ENCODE measurements at regions not wholly inside any gene's neighbourhood (a gene's known extent, or its start where the extent isn't known, plus 50 kb on each side); places are given as distances from the start of the nearest gene placed in this dataset.

DNA sequence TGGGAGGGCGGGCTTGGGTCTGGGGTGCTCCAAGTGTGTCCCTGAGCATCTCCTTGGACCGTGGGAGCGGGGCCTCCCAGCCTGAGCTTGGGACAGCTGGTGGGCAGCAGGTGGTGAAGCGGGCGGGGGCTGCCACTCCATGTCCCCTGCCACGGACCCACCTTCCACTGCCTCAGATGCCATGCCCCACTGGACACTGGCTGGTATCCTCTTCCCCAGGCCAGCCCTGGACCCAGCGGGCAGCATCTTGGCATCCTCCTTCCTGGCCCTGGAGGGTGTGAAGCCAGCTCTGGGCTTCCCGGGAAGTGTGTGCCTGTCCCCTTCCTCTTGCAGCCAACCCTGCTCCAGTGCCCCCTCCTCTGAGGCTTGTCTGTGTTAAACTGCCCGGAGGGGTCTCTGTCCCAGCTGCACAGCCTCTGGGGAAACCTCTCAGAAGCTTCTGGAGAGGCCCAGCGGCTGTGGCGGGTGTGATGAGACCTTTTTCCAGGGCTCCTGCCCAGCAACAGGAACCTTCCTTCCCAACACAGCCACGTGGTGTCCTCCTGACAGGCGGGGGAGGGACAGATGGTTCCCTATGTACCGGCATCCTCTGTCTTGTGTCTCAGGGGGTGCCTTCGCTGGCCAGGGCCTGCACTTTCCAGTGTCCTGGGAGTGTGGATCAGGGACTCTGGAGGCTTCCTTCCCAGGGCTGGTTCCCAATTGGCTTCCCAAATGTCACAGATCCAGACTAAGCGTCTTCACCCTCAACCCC lies 81.6 kb upstream of the DISP3 start:
- Histone ChIP-seq H3K27ac (no peak overlapping the region), H3K27me3 (peaks cover 0 to 7% (median 0%) of the 10 kb centered on the region in 4 donors), H3K36me3 (no peaks in the 10 kb centered on the region), H3K4me1 (no peaks in the 10 kb centered on the region), H3K9me3 (no peaks in the 10 kb centered on the region), H3K4me3 (no peak overlapping the region)
- WGBS, 2 donors: 50 to 64% methylated on average over 5 to 16 of the region's 16 CpGs
- ATAC-seq (ENCODE audit: low FRiP score in 2 of 2) (peak; percentile 7), DNase-seq (no peak)
- TF ChIP-seq POLR2A (IDR thresholded peaks at IDR 0.05): no peak

GRCh38 chr1:11399250-11399649 lies 79.7 kb upstream of the DISP3 start:
- H3K9me3 ChIP-seq: no peaks in the 10 kb centered on the region
- H3K27me3 ChIP-seq: peaks cover 0 to 7% (median 0%) of the 10 kb centered on the region in 4 donors
- DNase-seq: no peak
- H3K4me1 ChIP-seq: no peaks in the 10 kb centered on the region
- H3K4me3 ChIP-seq: no peak overlapping the region
- WGBS, 2 donors: 83 to 90% methylated on average over 6 of the region's 6 CpGs
- no peak for TF ChIP-seq POLR2A (IDR thresholded peaks at IDR 0.05)
- TF ChIP-seq, protein P1, sequence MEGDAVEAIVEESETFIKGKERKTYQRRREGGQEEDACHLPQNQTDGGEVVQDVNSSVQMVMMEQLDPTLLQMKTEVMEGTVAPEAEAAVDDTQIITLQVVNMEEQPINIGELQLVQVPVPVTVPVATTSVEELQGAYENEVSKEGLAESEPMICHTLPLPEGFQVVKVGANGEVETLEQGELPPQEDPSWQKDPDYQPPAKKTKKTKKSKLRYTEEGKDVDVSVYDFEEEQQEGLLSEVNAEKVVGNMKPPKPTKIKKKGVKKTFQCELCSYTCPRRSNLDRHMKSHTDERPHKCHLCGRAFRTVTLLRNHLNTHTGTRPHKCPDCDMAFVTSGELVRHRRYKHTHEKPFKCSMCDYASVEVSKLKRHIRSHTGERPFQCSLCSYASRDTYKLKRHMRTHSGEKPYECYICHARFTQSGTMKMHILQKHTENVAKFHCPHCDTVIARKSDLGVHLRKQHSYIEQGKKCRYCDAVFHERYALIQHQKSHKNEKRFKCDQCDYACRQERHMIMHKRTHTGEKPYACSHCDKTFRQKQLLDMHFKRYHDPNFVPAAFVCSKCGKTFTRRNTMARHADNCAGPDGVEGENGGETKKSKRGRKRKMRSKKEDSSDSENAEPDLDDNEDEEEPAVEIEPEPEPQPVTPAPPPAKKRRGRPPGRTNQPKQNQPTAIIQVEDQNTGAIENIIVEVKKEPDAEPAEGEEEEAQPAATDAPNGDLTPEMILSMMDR (IDR thresholded peaks at IDR 0.05): no peak
- TF ChIP-seq EP300 (IDR thresholded peaks at IDR 0.05): no peak
- TF ChIP-seq POLR2AphosphoS5 (IDR thresholded peaks at IDR 0.05): no peak
- no peak overlapping the region for H3K27ac ChIP-seq
- no peaks in the 10 kb centered on the region for H3K36me3 ChIP-seq
- ATAC-seq (ENCODE audit: low FRiP score in 2 of 2): no peak

GRCh38 chr1:11400155-11400554 lies 78.8 kb upstream of the DISP3 start:
- H3K27me3 ChIP-seq: peaks cover 0 to 7% (median 0%) of the 10 kb centered on the region in 4 donors
- no peak overlapping the region for H3K27ac ChIP-seq
- no peak for TF ChIP-seq POLR2AphosphoS5 (IDR thresholded peaks at IDR 0.05)
- TF ChIP-seq POLR2A (IDR thresholded peaks at IDR 0.05): no peak
- no peak for TF ChIP-seq EP300 (IDR thresholded peaks at IDR 0.05)
- TF ChIP-seq, protein P1 (IDR thresholded peaks at IDR 0.05): no peak
- no peaks in the 10 kb centered on the region for H3K4me1 ChIP-seq
- WGBS, 2 donors: 46 to 66% methylated on average over 3 of the region's 3 CpGs
- ATAC-seq (ENCODE audit: low FRiP score in 2 of 2): no peak
- no peaks in the 10 kb centered on the region for H3K9me3 ChIP-seq
- H3K36me3 ChIP-seq: no peaks in the 10 kb centered on the region
- no peak overlapping the region for H3K4me3 ChIP-seq
- DNase-seq: no peak

DNA sequence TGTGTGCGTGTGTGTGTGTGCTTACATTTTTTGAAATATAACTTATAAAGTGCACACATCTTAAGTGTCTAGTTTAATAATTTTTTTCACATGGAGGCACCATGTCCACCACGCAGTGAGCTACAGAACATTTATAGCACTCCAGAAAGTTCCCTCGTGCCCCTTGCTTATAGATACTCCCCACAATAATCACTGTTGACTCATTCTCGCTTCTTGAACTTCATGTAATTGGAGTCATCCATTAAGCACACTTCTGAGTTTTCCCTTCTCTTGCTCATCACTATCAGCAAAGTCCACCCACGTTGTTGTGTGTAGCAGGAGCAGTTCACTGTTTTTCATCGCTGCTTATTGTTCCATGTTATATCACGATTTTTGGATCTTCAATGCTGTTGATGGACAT lies 78.4 kb upstream of the DISP3 start:
- 69 to 78% methylated on average over 7 of the region's 7 CpGs for WGBS, 2 donors
- TF ChIP-seq POLR2AphosphoS5 (IDR thresholded peaks at IDR 0.05) (no peak), EP300 (IDR thresholded peaks at IDR 0.05) (no peak), POLR2A (IDR thresholded peaks at IDR 0.05) (no peak)
- TF ChIP-seq, protein P1 (IDR thresholded peaks at IDR 0.05): no peak

DNA sequence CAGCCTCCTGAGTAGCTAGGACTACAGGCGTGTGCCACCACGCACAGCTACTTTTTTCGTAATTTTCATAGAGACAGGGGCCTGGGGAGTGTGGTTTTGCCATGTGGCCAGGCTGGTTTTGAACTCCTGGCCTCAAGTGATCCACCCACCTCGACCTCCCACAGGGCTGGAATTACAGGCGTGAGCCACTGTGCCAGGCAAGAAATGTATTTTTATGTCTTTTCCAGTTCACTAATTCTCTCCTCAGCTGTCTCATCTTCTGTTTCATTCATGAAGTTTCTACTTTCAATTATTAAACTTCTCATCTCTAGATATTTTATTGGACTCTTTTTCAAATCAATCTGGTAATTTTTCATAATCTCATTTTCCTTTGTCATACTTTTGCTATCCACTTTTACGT lies 72.1 kb upstream of the DISP3 start:
- TF ChIP-seq POLR2AphosphoS5 (IDR thresholded peaks at IDR 0.05): no peak
- no peak for TF ChIP-seq POLR2A (IDR thresholded peaks at IDR 0.05)
- TF ChIP-seq, protein P1 (IDR thresholded peaks at IDR 0.05): no peak
- TF ChIP-seq EP300 (IDR thresholded peaks at IDR 0.05): no peak
- Histone ChIP-seq H3K27ac (no peak overlapping the region), H3K9me3 (no peaks in the 10 kb centered on the region), H3K36me3 (no peaks in the 10 kb centered on the region), H3K4me1 (no peaks in the 10 kb centered on the region), H3K4me3 (no peak overlapping the region), H3K27me3 (no peaks in the 10 kb centered on the region)
- DNase-seq (no peak), ATAC-seq (ENCODE audit: low FRiP score in 2 of 2) (no peak)
- 72 to 75% methylated on average over 6 of the region's 6 CpGs for WGBS, 2 donors

More for the DNA sequence above, 78.4 kb upstream of the DISP3 start:
- no peak overlapping the region for H3K4me3 ChIP-seq
- no peaks in the 10 kb centered on the region for H3K36me3 ChIP-seq
- H3K27ac ChIP-seq: no peak overlapping the region
- DNase-seq (no peak), ATAC-seq (ENCODE audit: low FRiP score in 2 of 2) (no peak)
- H3K4me1 ChIP-seq: no peaks in the 10 kb centered on the region
- H3K9me3 ChIP-seq: no peaks in the 10 kb centered on the region
- H3K27me3 ChIP-seq: peaks cover 0 to 7% (median 0%) of the 10 kb centered on the region in 4 donors
